ENCODE measurements at regions not wholly inside any gene's neighbourhood (a gene's known extent, or its start where the extent isn't known, plus 50 kb on each side); places are given as distances from the start of the nearest gene placed in this dataset.
"Not testable (repeated sequence)": the region's sequence is repeated elsewhere in the genome, so short reads cannot be mapped to it uniquely, and the experiment has no call there.

DNA sequence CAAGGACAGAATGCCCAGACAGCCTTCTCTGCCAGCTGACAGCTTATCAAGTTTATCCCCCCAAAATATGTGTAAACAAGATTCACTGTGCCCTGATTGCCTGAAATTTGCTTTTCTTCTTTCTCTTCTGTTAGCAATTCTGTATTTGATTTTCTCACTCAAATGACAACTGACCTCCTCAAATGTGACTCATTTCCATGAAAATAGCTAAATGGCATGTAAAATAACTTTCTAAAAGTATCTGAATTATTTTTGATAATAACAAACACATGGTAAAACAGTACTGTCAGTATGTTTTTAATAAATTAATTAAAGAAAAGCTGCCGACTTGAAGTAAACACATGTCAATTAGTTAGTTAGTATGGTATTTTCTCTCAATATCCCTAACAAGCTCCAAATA is 202.3 kb upstream of the STAC start (continued):
- TF ChIP-seq, protein P1, sequence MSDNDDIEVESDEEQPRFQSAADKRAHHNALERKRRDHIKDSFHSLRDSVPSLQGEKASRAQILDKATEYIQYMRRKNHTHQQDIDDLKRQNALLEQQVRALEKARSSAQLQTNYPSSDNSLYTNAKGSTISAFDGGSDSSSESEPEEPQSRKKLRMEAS (IDR thresholded peaks at IDR 0.05; ENCODE audit: low read depth), result no peak
- TF ChIP-seq ELF1 (IDR thresholded peaks at IDR 0.05), result no peak
- TF ChIP-seq, protein P2, sequence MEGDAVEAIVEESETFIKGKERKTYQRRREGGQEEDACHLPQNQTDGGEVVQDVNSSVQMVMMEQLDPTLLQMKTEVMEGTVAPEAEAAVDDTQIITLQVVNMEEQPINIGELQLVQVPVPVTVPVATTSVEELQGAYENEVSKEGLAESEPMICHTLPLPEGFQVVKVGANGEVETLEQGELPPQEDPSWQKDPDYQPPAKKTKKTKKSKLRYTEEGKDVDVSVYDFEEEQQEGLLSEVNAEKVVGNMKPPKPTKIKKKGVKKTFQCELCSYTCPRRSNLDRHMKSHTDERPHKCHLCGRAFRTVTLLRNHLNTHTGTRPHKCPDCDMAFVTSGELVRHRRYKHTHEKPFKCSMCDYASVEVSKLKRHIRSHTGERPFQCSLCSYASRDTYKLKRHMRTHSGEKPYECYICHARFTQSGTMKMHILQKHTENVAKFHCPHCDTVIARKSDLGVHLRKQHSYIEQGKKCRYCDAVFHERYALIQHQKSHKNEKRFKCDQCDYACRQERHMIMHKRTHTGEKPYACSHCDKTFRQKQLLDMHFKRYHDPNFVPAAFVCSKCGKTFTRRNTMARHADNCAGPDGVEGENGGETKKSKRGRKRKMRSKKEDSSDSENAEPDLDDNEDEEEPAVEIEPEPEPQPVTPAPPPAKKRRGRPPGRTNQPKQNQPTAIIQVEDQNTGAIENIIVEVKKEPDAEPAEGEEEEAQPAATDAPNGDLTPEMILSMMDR (IDR thresholded peaks at IDR 0.05), result no peak
- 0 out of 2 replicates have a peak, but pooled peaks have one; percentile 30 for TF ChIP-seq MEF2A (IDR thresholded peaks at IDR 0.05; ENCODE audit: borderline replicate concordance, low read depth)
- no peak for TF ChIP-seq EZH2phosphoT487 (IDR thresholded peaks at IDR 0.05; ENCODE audit: borderline replicate concordance, low read depth)

DNA sequence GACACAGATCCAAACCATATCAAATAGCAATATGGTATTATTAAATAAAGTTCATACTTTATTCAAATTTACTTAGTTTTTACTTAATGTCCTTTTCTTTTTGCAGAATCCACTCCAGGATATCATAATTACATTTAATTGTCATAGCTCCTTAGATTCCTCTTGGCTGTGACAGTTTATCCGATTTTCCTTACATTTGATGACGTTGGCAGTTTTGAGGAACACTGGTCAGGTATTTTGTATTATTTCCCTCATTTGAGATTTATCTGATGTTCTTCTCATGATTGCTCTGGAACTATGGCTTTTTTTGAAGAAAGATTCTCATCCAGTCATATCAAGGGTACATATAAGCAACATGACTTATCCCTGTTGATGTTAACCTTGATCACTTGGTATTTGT is 198.3 kb upstream of the STAC start:
- Histone ChIP-seq H3K9me2 (no peaks in the 10 kb centered on the region), H3K79me2 (ENCODE audit: insufficient read depth) (no peaks in the 10 kb centered on the region), H3K36me3 (replicated peaks in 1 of 2; ENCODE audit: control insufficient read depth in 1 of 2, insufficient read depth in 2 of 2, low read length in 1 of 2) (no peaks in the 10 kb centered on the region), H3K4me3 (ENCODE audit: low read depth in 2 of 2, low read length in 1 of 2) (no peak overlapping the region), H3K9ac (no peak overlapping the region), H2AFZ (ENCODE audit: low read depth) (no peak overlapping the region), H3K4me1 (ENCODE audit: control insufficient read depth in 1 of 2, insufficient read depth in 2 of 2, low read depth in 1 of 2, low read length in 1 of 2) (peaks cover 0 to 4% of the 10 kb centered on the region in 2 experiments; a peak in 2 of 4 replicates), H4K20me1 (ENCODE audit: insufficient read depth) (no peaks in the 10 kb centered on the region), H3K27ac (ENCODE audit: low read depth in 2 of 2, low read length in 1 of 2) (no peak overlapping the region), H3K27me3 (ENCODE audit: insufficient read depth) (no peaks in the 10 kb centered on the region), H3F3A (replicated peaks; ENCODE audit: insufficient read depth) (peaks cover 10% of the 10 kb centered on the region), H3K9me3 (no peaks in the 10 kb centered on the region), H3K4me2 (no peak overlapping the region)
- TF ChIP-seq FOXJ3 (CRISPR knock-in tag; IDR thresholded peaks at IDR 0.05) (no peak), TEAD4 (IDR thresholded peaks at IDR 0.05; ENCODE audit: borderline replicate concordance, insufficient read depth) (no peak), POLR2AphosphoS5 (IDR thresholded peaks at IDR 0.05; ENCODE audit: low read depth, low read length) (no peak), YY1 (IDR thresholded peaks at IDR 0.05; ENCODE audit: low read depth) (no peak), MEF2A (IDR thresholded peaks at IDR 0.05; ENCODE audit: borderline replicate concordance, low read depth) (no peak), MXI1 (IDR thresholded peaks at IDR 0.05; ENCODE audit: low read depth, low read length) (no peak), TAF1 (IDR thresholded peaks at IDR 0.05; ENCODE audit: borderline replicate concordance, low read depth, low read length) (no peak)
- TF ChIP-seq, protein P3, sequence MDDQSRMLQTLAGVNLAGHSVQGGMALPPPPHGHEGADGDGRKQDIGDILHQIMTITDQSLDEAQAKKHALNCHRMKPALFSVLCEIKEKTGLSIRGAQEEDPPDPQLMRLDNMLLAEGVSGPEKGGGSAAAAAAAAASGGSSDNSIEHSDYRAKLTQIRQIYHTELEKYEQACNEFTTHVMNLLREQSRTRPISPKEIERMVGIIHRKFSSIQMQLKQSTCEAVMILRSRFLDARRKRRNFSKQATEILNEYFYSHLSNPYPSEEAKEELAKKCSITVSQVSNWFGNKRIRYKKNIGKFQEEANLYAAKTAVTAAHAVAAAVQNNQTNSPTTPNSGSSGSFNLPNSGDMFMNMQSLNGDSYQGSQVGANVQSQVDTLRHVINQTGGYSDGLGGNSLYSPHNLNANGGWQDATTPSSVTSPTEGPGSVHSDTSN (IDR thresholded peaks at IDR 0.05), result no peak
- no peak for DNase-seq
- POLR2A ChIA-PET, result no interaction called here
- 89% methylated on average over 2 of the region's 2 CpGs for whole genome bisulfite sequencing (ENCODE audit: low lambda C conversion rate)
- CTCF ChIA-PET, result no interaction called here

- H3K4me2 ChIP-seq; POLR2A ChIA-PET; H3K79me2 ChIP-seq (ENCODE audit: insufficient read depth); DNase-seq; H3K36me3 ChIP-seq (replicated peaks in 1 of 2; ENCODE audit: control insufficient read depth in 1 of 2, insufficient read depth in 2 of 2, low read length in 1 of 2); H3K4me3 ChIP-seq (ENCODE audit: low read depth in 2 of 2, low read length in 1 of 2); H3K4me1 ChIP-seq (ENCODE audit: control insufficient read depth in 1 of 2, insufficient read depth in 2 of 2, low read depth in 1 of 2, low read length in 1 of 2); H3K27ac ChIP-seq (ENCODE audit: low read depth in 2 of 2, low read length in 1 of 2); CTCF ChIA-PET; H3K27me3 ChIP-seq (ENCODE audit: insufficient read depth); H4K20me1 ChIP-seq (ENCODE audit: insufficient read depth); H2AFZ ChIP-seq (ENCODE audit: low read depth); H3K9me2 ChIP-seq; H3K9ac ChIP-seq; H3F3A ChIP-seq (replicated peaks; ENCODE audit: insufficient read depth); H3K9me3 ChIP-seq: not testable (repeated sequence)
- WGBS (ENCODE audit: low lambda C conversion rate), result 78% methylated on average over 2 of the region's 2 CpGs
Observed at GRCh38 chr3:36187197-36187596, 193.1 kb upstream of the STAC start.
